ENCODE measurements at regions not wholly inside any gene's neighbourhood (a gene's known extent, or its start where the extent isn't known, plus 50 kb on each side); places are given as distances from the start of the nearest gene placed in this dataset.

GRCh38 chr7:4602905-4603842 lies 78.9 kb upstream of the FOXK1 start:
- TF ChIP-seq PPARA (CRISPR knock-in tag; IDR thresholded peaks at IDR 0.05; ENCODE audit: borderline replicate concordance) (no peak), POU6F1 (CRISPR knock-in tag; IDR thresholded peaks at IDR 0.05; ENCODE audit: borderline replicate concordance, low read depth) (no peak), SNAI2 (CRISPR knock-in tag; IDR thresholded peaks at IDR 0.05) (no peak), CSRNP3 (CRISPR knock-in tag; IDR thresholded peaks at IDR 0.05) (no peak), ZFP30 (CRISPR knock-in tag; IDR thresholded peaks at IDR 0.05) (no peak), TSHZ2 (CRISPR knock-in tag; IDR thresholded peaks at IDR 0.05) (no peak), TOX (CRISPR knock-in tag; IDR thresholded peaks at IDR 0.05; ENCODE audit: borderline replicate concordance) (no peak), ZFP3 (CRISPR knock-in tag; IDR thresholded peaks at IDR 0.05) (no peak), TCF4 (CRISPR knock-in tag; IDR thresholded peaks at IDR 0.05; ENCODE audit: borderline replicate concordance) (no peak), ESRRG (CRISPR knock-in tag; IDR thresholded peaks at IDR 0.05) (no peak), CREB5 (CRISPR knock-in tag; IDR thresholded peaks at IDR 0.05; ENCODE audit: low read depth) (no peak), PATZ1 (CRISPR knock-in tag; IDR thresholded peaks at IDR 0.05; ENCODE audit: borderline replicate concordance) (no peak), ZC3H10 (CRISPR knock-in tag; IDR thresholded peaks at IDR 0.05) (no peak), OSR1 (CRISPR knock-in tag; IDR thresholded peaks at IDR 0.05) (no peak)
- no peak for ATAC-seq

- TF ChIP-seq PPARA (CRISPR knock-in tag; IDR thresholded peaks at IDR 0.05; ENCODE audit: borderline replicate concordance) = no peak
- no peak for TF ChIP-seq SNAI2 (CRISPR knock-in tag; IDR thresholded peaks at IDR 0.05)
- no peak for TF ChIP-seq PATZ1 (CRISPR knock-in tag; IDR thresholded peaks at IDR 0.05; ENCODE audit: borderline replicate concordance)
- no peak for TF ChIP-seq ZFP3 (CRISPR knock-in tag; IDR thresholded peaks at IDR 0.05)
- TF ChIP-seq OSR1 (CRISPR knock-in tag; IDR thresholded peaks at IDR 0.05) = no peak
- TF ChIP-seq ZC3H10 (CRISPR knock-in tag; IDR thresholded peaks at IDR 0.05) = no peak
- no peak for TF ChIP-seq ARNTL (CRISPR knock-in tag; IDR thresholded peaks at IDR 0.05; ENCODE audit: borderline replicate concordance, low read depth)
- ATAC-seq = no peak
Observed at GRCh38 chr7:4603843-4604231, 78.3 kb upstream of the FOXK1 start.

GRCh38 chr7:4604456-4604940 lies 77.6 kb upstream of the FOXK1 start:
- ATAC-seq = no peak
- TF ChIP-seq ZNF8 (CRISPR knock-in tag; IDR thresholded peaks at IDR 0.05) = no peak
- no peak for TF ChIP-seq BACH2 (CRISPR knock-in tag; IDR thresholded peaks at IDR 0.05; ENCODE audit: borderline replicate concordance)
- TF ChIP-seq RARB (CRISPR knock-in tag; IDR thresholded peaks at IDR 0.05) = no peak
- no peak for TF ChIP-seq POU6F1 (CRISPR knock-in tag; IDR thresholded peaks at IDR 0.05; ENCODE audit: borderline replicate concordance, low read depth)
- TF ChIP-seq GLIS3 (CRISPR knock-in tag; IDR thresholded peaks at IDR 0.05) = no peak
- TF ChIP-seq CSRNP3 (CRISPR knock-in tag; IDR thresholded peaks at IDR 0.05) = no peak
- no peak for TF ChIP-seq ZNF70 (CRISPR knock-in tag; IDR thresholded peaks at IDR 0.05)
- no peak for TF ChIP-seq TCF4 (CRISPR knock-in tag; IDR thresholded peaks at IDR 0.05; ENCODE audit: borderline replicate concordance)
